ENCODE measurements at regions not wholly inside any gene's neighbourhood (a gene's known extent, or its start where the extent isn't known, plus 50 kb on each side); places are given as distances from the start of the nearest gene placed in this dataset.

DNA sequence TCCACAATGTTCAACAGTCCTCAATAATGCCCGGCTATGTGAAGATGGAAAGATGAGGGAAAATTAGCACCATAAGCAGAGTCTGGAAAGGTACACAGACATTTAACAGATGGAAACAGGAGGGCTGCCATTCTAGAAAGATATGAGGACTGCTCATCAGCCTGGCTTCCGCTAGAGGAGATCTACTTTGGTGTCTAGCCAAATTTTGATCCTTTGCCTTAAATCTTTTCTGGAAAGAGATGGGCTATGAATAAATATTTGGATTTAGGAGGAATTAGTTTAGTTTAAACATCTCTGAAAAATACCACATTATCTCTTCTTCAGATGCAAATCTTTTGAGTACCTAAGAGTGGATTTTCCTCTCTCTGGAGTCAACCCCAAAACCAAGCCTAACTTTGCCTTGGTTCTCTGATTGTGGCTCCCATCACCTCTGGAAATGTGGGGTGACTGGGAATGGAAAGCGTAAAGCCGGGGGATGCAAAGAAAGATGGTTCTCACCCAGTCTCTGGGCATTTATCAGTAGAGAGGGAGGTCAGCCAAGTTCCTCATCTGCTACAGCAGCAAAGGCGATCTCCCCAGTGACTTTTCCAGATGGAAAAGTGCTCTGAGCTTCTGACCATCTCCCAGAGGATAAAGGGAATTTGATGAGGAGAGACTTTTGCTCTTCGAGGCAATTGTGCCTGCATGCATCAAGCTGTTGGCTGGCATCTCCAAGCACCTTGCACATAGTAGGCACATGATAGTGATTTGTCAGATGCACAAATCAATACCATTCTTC, 410.6 kb downstream of the ZNF521 start:
- Histone ChIP-seq H3K9me3 (no peaks in the 10 kb centered on the region), H3K36me3 (no peaks in the 10 kb centered on the region), H3K27me3 (no peaks in the 10 kb centered on the region), H3K4me3 (ENCODE audit: low read depth in 1 of 2, low read length in 1 of 2) (no peak overlapping the region), H3K27ac (no peak overlapping the region), H3K4me1 (ENCODE audit: control insufficient read depth in 1 of 2, insufficient read depth in 1 of 2, low read depth in 1 of 2, low read length in 1 of 2) (no peaks in the 10 kb centered on the region)
- TF ChIP-seq CTCF (IDR thresholded peaks at IDR 0.05), result no peak

DNA sequence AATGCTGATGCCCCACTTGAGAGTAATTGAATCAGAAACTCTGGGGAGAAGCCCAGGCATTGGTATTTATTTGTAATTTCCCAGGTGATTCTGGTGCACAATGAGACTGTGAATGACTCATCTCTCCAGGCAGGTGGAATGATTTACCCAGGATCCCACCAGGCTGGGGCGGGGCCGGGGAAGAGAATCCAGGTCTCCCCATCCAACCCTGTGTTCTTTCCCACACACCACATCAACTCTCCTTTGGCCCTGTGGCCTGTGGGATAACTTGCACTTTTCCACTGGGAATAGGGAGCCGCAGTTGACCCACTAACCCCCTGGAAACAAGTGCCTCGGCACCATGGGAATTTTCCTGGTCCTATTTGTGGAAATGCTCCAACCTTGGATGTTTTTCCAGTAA, 409.8 kb downstream of the ZNF521 start:
- H3K4me1 ChIP-seq (ENCODE audit: control insufficient read depth in 1 of 2, insufficient read depth in 1 of 2, low read depth in 1 of 2, low read length in 1 of 2), result no peaks in the 10 kb centered on the region
- H3K27me3 ChIP-seq, result no peaks in the 10 kb centered on the region
- TF ChIP-seq CTCF (IDR thresholded peaks at IDR 0.05), result no peak

GRCh38 chr18:24947521-24948305, 404.3 kb downstream of the ZNF521 start:
- H3K27me3 ChIP-seq, result no peaks in the 10 kb centered on the region
- H3K36me3 ChIP-seq, result no peaks in the 10 kb centered on the region
- no peak for TF ChIP-seq CTCF (IDR thresholded peaks at IDR 0.05)
- no peak overlapping the region for H3K4me3 ChIP-seq (ENCODE audit: low read depth in 1 of 2, low read length in 1 of 2)
- H3K9me3 ChIP-seq, result no peaks in the 10 kb centered on the region
- no peak overlapping the region for H3K27ac ChIP-seq
- no peaks in the 10 kb centered on the region for H3K4me1 ChIP-seq (ENCODE audit: control insufficient read depth in 1 of 2, insufficient read depth in 1 of 2, low read depth in 1 of 2, low read length in 1 of 2)

More for the DNA sequence above, 409.8 kb downstream of the ZNF521 start:
- Histone ChIP-seq H3K27ac (no peak overlapping the region), H3K4me3 (ENCODE audit: low read depth in 1 of 2, low read length in 1 of 2) (no peak overlapping the region), H3K9me3 (no peaks in the 10 kb centered on the region), H3K36me3 (no peaks in the 10 kb centered on the region)

DNA sequence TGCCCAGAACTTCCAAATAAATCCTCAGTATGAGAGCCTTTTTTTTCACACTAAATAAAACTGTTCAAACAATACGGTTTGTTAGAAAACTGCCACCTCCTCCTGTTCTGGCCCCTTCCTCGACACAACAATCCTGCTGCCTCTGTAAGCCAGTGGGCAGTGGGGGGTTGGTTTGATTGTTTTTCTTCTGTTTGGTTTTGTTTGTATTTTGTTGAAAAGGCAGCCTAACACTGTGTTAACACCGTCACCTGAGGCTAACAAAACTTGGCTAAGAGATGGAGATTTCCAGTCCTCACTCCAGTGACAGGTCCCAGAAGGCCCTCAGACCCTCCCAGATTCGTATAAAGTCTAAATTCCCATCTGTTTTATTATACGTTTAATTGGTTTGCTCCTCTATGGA, 402.1 kb downstream of the ZNF521 start:
- no peak overlapping the region for H3K4me3 ChIP-seq (ENCODE audit: low read depth in 1 of 2, low read length in 1 of 2)
- no peak overlapping the region for H3K27ac ChIP-seq
- H3K9me3 ChIP-seq, result no peaks in the 10 kb centered on the region
- H3K27me3 ChIP-seq, result no peaks in the 10 kb centered on the region
- H3K4me1 ChIP-seq (ENCODE audit: control insufficient read depth in 1 of 2, insufficient read depth in 1 of 2, low read depth in 1 of 2, low read length in 1 of 2), result no peaks in the 10 kb centered on the region
- no peaks in the 10 kb centered on the region for H3K36me3 ChIP-seq
- no peak for TF ChIP-seq CTCF (IDR thresholded peaks at IDR 0.05)

DNA sequence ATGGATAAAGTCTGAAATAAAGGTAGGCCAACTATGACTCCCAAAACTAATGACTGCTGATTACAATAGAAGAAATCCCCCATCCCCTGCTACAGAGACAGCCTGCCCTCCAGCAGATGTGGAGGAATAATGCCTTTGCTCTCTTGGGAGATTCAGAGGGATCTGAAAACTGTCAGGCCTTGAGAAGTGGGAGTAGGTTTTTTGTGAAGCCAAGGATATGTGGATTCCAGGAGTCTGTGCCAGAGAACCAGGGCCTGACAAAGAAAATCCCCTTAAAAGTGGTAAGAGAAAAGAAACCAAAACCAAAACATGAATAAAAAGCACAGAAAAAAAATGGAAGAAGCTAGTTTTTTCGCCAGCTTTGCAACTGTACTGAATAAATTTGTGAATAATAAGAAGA, 397.6 kb downstream of the ZNF521 start:
- Histone ChIP-seq H3K36me3 (no peaks in the 10 kb centered on the region), H3K9me3 (no peaks in the 10 kb centered on the region), H3K27ac (no peak overlapping the region), H3K4me3 (ENCODE audit: low read depth in 1 of 2, low read length in 1 of 2) (no peak overlapping the region), H3K27me3 (no peaks in the 10 kb centered on the region), H3K4me1 (ENCODE audit: control insufficient read depth in 1 of 2, insufficient read depth in 1 of 2, low read depth in 1 of 2, low read length in 1 of 2) (no peaks in the 10 kb centered on the region)
- no peak for TF ChIP-seq CTCF (IDR thresholded peaks at IDR 0.05)

Measured in neutrophil (primary cell).